Right ventricle myocardium superior (tissue), 1 donor: ENCODE measurements at regions not wholly inside any gene's neighbourhood (a gene's known extent, or its start where the extent isn't known, plus 50 kb on each side); places are given as distances from the start of the nearest gene placed in this dataset.

ENCODE experiments used
- ATAC-seq: fragments of 200-7000 bp; cut with Tn5 transposase; one replicate; pipeline ENCODE4 v1.9.1; 2020; ENCODE audit warnings: mild to moderate bottlenecking; ENCODE audit not compliant: poor library complexity
- DNase-seq: peaks from one replicate; pipeline ENCODE4 v3.0.0-alpha.2; 2020
- intact Hi-C: fragments of 100-400 bp; cut with DNase I; formaldehyde crosslinking; loops from one replicate; pipeline ENCODE4 v1.11.2; 2022
- donor health status: DM: no; HTN: yes; CAD: no; lungs with severe emphysema.

- DNase-seq (no peak), ATAC-seq (no peak)
- intact Hi-C loops, result no loop called here
These were observed 924.0 kb downstream of the EFNB2 start for GRCh38 chr13:105611424-105611823.

GRCh38 chr13:105608104-105608503 lies 927.4 kb downstream of the EFNB2 start:
- intact Hi-C loops, result no loop called here
- DNase-seq (no peak), ATAC-seq (no peak)

- ATAC-seq (no peak), DNase-seq (no peak)
- intact Hi-C loops, result no loop called here
These were observed 928.0 kb downstream of the EFNB2 start for GRCh38 chr13:105607426-105607825.

- ATAC-seq, result no peak
- DNase-seq, result no peak
These were observed 928.4 kb downstream of the EFNB2 start for GRCh38 chr13:105607016-105607415.

GRCh38 chr13:105602956-105603670 lies 932.3 kb downstream of the EFNB2 start:
- intact Hi-C loops, result no loop called here
- no peak for DNase-seq

More at GRCh38 chr13:105607016-105607415, 928.4 kb downstream of the EFNB2 start:
- intact Hi-C loops, result no loop called here

GRCh38 chr13:105599477-105600037 lies 935.9 kb downstream of the EFNB2 start:
- intact Hi-C loops, result no loop called here
- no peak for ATAC-seq
- DNase-seq, result no peak

More at GRCh38 chr13:105602956-105603670, 932.3 kb downstream of the EFNB2 start:
- no peak for ATAC-seq

- DNase-seq (no peak), ATAC-seq (no peak)
- intact Hi-C loops, result no loop called here
These were observed 936.9 kb downstream of the EFNB2 start for GRCh38 chr13:105598529-105598928.

- no peak for ATAC-seq
These were observed 937.9 kb downstream of the EFNB2 start for GRCh38 chr13:105597573-105597972.

GRCh38 chr13:105595471-105595870 lies 940.0 kb downstream of the EFNB2 start:
- DNase-seq (no peak), ATAC-seq (no peak)
- intact Hi-C loops, result no loop called here

More at GRCh38 chr13:105597573-105597972, 937.9 kb downstream of the EFNB2 start:
- no peak for DNase-seq
- intact Hi-C loops, result no loop called here

GRCh38 chr13:105591277-105591676 lies 944.2 kb downstream of the EFNB2 start:
- ATAC-seq, result no peak
- DNase-seq, result no peak
- intact Hi-C loops, result no loop called here

- DNase-seq, result no peak
- ATAC-seq, result no peak
- intact Hi-C loops, result no loop called here
These were observed 947.7 kb downstream of the EFNB2 start for GRCh38 chr13:105587786-105588185.

- DNase-seq (no peak), ATAC-seq (no peak)
- intact Hi-C loops, result no loop called here
These were observed 955.4 kb downstream of the EFNB2 start for GRCh38 chr13:105579821-105580710.

GRCh38 chr13:105573136-105573535 lies 962.3 kb downstream of the EFNB2 start:
- intact Hi-C loops, result no loop called here
- DNase-seq, result no peak
- ATAC-seq, result no peak

GRCh38 chr13:105572401-105572800 lies 963.1 kb downstream of the EFNB2 start:
- intact Hi-C loops, result no loop called here
- no peak for DNase-seq
- no peak for ATAC-seq

- no peak for DNase-seq
- ATAC-seq, result no peak
- intact Hi-C loops, result no loop called here
These were observed 965.6 kb downstream of the EFNB2 start for GRCh38 chr13:105569816-105570215.

GRCh38 chr13:105567951-105568525 lies 967.4 kb downstream of the EFNB2 start:
- ATAC-seq, result peak; percentile 81
- intact Hi-C loops, result no loop called here
- DNase-seq, result no peak

GRCh38 chr13:105565136-105565727 lies 970.2 kb downstream of the EFNB2 start:
- intact Hi-C loops, result no loop called here
- DNase-seq (no peak), ATAC-seq (no peak)

- intact Hi-C loops, result no loop called here
- DNase-seq, result no peak
- ATAC-seq, result no peak
These were observed 983.4 kb downstream of the EFNB2 start for GRCh38 chr13:105552078-105552477.

- no peak for DNase-seq
- intact Hi-C loops, result no loop called here
- no peak for ATAC-seq
These were observed 987.6 kb downstream of the EFNB2 start for GRCh38 chr13:105547851-105548250.
